NCI-H345 treated with DMSO at 0.1 percent for 48 hours (cell line): ENCODE measurements at regions not wholly inside any gene's neighbourhood (a gene's known extent, or its start where the extent isn't known, plus 50 kb on each side); places are given as distances from the start of the nearest gene placed in this dataset.

Experiments
- DNase-seq: peaks from one replicate; lab custom pipeline; 2025; ENCODE audit not compliant: unreplicated experiment; lab: John Stamatoyannopoulos, UW

GRCh38 chr10:130485236-130485957 lies 349.2 kb downstream of the GLRX3 start:
- no peak for DNase-seq

GRCh38 chr10:130485958-130486895 lies 350.0 kb downstream of the GLRX3 start:
- no peak for DNase-seq

DNA sequence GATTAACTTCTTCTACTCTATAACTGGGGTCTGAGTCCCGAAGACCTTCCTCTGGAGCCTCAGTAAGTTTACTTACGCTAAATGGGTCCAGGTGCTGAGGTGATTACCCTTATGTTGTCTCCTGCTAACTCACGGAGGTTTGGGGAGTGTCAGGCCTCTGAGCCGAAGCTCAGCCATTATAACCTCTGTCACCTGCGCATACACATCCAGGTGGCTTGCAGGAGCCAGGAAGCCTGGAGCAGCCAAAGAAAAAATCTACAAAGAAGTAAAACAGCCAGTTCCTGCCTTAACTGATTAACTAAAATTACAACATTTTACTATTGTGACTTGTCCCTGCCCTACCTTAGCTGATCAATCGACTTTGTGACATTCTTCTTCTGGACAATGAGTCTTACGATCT lies 350.7 kb downstream of the GLRX3 start:
- no peak for DNase-seq

DNA sequence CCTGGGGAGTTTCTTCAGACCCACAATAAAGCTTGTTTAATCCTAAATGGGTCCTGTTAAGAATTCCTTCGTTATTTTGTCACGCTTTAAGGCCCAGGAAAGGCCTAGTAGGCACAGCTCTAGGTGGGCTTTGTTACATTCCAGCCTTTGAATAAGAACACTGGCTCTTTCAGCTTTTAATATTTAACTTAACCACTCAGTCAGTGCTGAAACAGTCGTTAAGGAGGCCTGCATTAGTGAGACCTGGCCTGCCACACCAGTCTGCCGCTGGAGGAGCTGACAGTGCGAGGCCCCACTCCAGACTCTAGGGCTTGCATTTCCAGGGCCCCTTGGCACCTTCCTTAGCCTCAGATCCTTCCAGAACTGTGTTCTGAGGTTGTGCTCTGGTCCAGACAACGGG lies 351.4 kb downstream of the GLRX3 start:
- DNase-seq, result no peak

DNA sequence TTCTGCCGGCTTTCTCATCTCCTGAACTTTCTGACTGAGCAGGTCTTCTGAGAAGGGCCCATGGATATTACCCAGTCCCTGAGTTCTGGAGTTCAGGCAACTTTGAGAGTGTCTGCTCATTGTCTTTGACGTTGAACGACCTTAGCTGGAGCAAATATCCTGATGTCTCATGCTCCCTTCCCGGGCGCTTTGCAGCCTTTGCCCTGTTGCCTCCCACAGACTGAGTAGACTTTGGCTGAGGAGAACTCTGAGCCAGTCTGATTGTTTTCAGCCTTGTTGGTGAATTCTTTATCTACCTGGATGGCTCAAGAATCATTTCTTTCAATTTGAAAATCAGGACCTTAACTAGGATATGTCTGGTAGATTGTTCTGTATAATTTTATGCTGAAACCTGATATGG lies 353.7 kb downstream of the GLRX3 start:
- DNase-seq, result no peak

GRCh38 chr10:130491011-130491692 lies 355.0 kb downstream of the GLRX3 start:
- DNase-seq, result no peak

DNA sequence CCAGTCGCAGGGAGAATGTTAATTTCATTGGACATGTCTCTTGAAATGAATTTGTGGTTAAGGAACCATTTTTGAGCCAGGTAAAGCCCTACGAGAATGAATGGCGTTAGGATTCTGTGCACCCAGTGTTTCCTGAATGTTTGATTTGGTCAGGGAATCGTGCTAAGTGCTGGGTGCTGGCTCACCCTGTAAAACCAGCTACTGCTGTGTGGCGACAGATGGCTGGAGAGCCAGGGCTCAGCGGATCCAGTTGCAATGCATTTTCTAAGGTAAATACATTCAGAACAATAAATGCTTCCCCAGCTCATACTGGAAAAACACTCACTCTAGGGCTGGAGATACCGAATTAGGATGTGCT lies 355.5 kb downstream of the GLRX3 start:
- DNase-seq, result no peak

DNA sequence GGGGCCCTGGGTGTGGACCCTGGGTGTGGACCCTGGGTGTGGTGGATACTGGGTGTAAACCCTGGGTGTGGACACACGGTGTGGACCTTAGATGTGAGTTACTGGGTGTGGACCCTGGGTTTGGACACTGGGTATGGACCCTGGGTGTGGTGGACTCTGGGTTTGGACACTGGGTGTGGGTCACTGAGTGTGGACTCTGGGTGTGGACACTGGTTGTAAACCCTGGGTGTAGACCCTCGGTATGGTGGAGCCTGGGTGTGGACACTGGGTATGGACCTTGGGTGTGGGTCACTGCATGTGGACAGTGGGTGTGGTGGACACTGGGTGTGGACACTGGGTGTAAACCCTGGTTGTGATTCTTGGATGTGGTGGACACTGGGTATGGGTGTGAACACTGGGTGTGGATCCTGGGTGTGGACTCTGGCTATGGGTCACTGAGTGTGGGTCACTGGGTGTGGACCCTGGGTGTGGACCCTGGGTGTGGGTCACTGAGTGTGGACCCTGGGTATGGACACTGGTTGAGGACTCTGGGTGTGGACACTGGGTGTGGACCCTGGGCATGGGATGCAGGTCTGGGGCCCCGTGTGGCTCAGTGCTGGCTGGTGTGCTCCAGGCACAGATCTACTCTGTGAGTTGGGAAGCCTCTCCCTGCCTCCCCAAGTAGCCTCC lies 356.2 kb downstream of the GLRX3 start:
- no peak for DNase-seq

DNA sequence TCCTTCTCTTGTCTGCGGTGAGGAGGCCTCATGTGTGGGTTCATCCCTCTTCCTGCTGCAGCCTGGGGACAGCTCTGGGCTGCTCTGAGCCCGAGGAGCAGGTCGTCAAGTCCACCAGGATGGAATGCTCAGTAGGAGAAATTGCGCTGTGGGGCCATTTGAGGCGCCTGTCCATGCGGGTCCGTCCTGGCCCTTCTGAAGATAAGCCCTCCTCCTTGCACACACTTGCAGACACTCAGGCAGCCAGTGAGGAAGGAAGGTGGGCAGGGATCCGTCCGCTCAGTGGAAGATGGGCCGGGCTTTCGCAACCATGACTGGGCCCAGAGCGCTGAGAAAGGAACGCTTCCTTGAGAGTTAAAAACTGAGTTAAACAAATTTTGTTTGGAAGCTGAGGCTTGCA lies 356.8 kb downstream of the GLRX3 start:
- DNase-seq, result no peak

DNA sequence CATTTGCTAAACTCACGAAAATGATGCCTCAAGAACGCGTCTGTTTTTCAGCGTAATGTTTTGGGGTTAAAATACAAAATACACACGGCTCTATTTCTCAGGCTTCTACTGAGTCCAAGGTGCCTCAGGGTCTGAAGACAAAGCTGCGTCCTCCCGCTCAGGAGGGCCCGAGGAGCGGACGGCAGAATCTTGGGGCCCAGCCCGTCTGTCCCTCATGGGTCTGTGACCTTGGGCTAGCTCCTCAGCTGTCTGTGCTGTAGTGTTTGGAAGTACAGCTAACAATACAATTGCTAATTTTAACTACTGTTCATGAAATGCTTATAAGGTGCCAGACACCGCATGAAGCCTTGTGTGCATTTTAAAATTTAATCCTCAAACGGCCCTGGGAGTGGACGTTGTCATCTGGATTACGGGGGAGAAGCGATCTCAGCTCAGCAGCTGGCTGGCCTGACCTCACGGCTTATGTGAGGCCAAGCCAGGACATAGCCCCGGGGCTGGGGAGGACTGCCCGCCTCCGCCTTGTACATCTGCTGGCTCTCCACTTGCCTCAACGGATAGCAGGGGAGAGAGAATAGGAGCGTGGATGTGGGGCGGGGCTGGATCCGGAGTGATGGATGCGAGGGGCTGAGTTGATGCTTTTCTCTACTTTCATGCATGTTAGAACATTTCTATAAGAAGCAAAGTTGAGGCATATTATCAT lies 357.4 kb downstream of the GLRX3 start:
- DNase-seq, result no peak

DNA sequence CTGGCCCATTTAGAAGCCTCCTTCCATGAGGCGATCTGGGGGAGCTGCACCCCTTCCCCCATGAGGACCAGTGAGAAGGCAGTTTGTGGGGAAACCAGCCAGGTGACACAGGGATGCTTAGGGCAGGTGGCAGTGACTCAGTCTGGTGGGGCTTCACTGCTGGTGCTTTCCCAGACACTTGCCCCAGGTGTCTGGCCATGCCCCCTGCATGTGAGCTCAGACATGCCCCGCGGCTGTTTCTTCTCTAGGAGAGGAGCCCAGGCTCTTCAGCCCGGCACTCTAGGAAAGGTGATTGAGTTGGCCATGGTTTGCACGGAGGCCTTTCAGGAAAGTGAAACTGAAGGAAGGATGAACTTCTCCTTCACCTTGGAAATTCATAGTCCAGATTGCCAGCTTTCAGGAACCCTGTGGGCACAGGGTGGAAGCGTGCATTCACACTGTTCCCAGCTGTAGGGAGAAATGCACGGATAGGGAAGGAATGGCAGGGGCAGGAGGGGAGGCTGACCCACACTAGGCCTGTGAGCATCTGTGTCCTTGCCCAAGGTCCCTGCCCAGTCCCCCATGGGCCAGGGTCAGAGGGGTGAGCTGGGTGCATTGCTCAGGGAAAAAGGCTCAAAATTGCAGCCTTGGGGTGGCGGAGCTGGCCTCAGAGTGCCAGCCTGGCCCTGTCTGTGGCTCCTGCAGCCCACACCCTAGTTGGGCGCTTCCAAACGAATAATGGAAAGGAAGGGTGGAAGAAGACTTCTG lies 359.1 kb downstream of the GLRX3 start:
- DNase-seq, result no peak

DNA sequence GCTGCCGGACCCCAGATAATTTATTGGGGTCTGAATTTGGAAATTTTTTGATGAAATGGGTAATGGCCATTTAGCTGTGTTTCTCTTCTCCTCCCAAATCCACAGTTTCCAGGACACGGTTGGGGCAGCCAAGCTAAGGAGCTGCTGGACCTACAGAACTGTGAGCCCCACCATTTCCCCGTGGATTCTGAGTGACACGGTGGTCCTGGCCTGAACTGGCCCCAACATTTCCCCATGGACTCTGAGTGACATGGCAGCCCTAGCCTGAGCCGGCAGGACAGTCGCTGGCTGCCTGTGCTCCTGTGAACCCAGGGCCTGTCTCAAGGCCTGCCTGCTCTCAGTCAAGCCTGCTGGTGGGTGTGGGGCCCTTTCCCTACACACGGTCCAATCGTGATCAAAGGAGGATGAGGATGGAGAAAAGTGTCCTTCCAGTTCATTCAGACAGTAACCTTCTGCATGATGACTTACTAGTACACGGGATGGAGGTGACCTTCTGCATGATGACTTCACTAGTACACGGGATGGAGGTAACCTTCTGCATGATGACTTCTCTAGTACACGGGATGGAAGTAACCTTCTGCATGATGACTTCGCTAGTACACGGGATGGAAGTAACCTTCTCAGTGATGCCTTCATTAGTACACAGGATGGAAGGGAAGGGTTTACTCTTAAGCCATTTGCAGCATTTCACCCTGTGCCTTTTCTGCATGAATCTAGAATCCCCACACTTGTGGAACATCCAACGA lies 359.9 kb downstream of the GLRX3 start:
- no peak for DNase-seq

GRCh38 chr10:130497056-130498010 lies 361.1 kb downstream of the GLRX3 start:
- no peak for DNase-seq

GRCh38 chr10:130498042-130498441 lies 361.9 kb downstream of the GLRX3 start:
- DNase-seq, result no peak

DNA sequence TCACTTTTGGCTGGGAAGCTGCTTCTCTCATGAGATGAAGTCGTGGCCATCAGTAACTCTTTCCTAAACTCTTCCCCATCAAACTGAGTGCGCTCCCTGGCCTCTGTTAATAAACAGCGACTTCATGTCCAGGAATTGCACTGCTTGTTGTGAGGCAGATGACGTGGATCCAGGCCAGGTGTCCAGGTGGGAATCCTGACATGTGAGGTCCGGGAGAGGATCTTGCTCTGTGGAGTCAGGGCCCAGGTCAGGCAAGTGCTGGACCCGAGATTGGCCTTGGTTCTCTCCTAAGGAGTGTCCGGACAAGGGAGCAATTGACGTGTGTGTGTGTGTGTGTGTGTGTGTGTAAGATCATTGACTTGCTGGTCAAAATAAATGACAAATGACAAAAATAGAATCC lies 362.7 kb downstream of the GLRX3 start:
- DNase-seq, result no peak

GRCh38 chr10:130499541-130499940 lies 363.4 kb downstream of the GLRX3 start:
- DNase-seq, result no peak

- no peak for DNase-seq
Observed at GRCh38 chr10:130500261-130501000, 364.2 kb downstream of the GLRX3 start.
